Activated gamma-delta T cell (primary cell): ENCODE measurements at regions not wholly inside any gene's neighbourhood (a gene's known extent, or its start where the extent isn't known, plus 50 kb on each side); places are given as distances from the start of the nearest gene placed in this dataset.
"Not testable (repeated sequence)": the region's sequence is repeated elsewhere in the genome, so short reads cannot be mapped to it uniquely, and the experiment has no call there.

Experiments used
- DNase-seq: peaks from one replicate; lab custom pipeline; 2025; lab: John Stamatoyannopoulos, UW

DNA sequence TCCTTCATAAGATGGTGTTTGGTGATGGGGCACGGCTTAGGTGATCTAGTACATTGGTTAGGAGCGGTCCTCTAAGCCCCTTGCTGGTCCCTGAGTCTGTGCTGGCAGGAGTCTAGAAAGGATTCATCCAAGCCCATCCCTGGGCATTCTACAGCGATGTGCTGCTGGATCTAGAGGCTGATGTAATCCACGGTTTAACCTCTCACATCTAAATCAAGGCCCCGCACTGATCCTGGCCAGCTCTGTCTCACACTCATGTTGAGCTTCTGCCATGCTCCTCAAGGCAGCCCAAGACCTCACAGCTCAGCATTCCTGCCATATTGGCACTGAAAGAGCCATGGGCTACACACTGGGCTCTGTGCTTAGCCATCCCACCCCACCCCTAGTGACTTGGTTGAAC is 664.8 kb downstream of the STK39 start:
- no peak for DNase-seq

DNA sequence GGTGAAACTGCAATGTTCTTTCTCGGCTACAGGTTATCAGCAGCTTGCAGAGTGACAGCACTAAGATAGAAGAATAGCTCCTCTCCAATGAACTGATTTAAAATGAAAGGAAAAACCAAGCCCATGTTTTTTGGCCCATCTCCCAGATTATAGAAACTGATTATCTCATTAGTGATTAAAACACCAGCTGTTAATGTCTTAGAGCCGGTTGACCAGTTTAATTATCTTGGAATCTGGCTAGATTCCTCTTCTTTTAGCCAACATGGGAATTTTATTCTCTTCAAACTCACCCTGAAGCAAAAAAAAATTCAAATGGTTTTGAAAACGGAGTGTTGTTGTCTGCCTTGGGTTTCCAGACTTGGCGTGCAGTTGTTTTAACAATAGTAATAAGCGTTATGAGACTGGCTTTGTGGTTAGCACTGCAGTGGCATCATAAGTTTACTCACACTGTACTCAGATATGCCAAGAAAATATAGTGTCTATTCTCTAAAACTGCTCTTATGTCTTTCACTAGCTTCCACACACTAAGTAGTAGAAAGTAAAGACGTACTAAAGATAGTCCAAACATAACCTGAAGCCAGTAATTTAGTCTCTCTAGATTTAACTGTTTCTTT is 665.3 kb downstream of the STK39 start:
- DNase-seq, result no peak

DNA sequence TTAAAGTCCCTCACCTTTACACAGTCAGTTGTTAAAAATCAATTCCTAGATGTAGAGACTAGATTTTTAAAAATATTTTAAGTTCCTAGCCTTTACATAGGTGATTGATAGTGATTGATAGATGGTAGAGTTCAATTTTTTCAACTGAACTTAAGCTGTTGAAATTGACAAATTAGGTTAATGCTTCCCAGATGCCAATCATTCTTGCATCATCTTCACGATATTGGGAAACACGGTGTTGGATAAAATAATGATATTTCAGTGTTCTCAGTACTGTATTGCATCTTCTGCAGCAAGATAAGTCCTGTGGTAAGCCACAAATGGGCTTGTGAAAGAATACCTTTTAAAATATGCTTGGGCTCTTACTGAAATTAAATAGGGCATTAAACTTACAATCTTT is 667.6 kb downstream of the STK39 start:
- DNase-seq, result no peak

DNA sequence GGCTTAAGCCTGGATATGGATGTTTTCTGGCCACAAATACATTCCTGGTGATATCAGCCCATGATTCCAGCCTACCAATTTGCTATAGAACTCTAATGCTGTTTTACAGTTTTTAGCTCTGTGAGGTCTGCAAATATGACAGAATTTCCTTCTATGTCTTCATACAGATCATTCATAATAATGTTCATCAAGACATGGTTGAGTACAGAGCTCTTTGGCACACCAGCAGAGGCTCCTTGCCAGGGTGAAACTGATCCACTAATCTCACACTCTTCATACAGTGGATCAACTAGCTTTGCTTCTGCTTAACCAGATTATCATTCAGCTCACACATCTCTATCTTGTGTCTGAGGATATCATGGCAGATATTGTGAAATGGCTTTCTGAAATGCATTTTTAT is 672.1 kb downstream of the STK39 start:
- no peak for DNase-seq

- no peak for DNase-seq
Measured at GRCh38 chr2:167572883-167573619, 674.3 kb downstream of the STK39 start.

DNA sequence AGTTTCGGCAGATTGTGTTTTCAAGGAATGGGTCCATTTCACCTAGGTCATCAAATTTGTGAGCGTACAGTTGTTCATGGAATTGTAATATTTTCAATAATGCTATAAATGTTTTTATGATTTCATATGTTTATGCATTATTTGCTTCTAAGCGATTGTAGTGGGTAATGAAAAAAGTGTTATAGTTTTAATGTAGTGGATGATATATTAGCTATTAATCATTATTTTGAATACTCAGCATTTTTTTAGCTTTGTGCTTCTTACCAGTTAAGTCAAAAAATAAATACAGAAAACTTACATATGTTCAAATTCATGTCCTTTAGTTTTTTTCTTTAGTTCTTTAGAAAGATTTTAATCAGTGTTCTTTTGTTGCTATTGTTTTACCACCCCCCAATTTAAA is 677.0 kb downstream of the STK39 start:
- DNase-seq, result no peak

- peak; percentile 8 for DNase-seq
Measured at GRCh38 chr2:167563885-167564619, 675.8 kb downstream of the XIRP2 start.

GRCh38 chr2:167558272-167558991 is 670.2 kb downstream of the XIRP2 start:
- not testable (repeated sequence) for DNase-seq

GRCh38 chr2:167555098-167555720 is 666.9 kb downstream of the XIRP2 start:
- no peak for DNase-seq

- DNase-seq, result no peak
Measured at GRCh38 chr2:167553635-167554034, 665.4 kb downstream of the XIRP2 start.

GRCh38 chr2:167551416-167551815 is 663.1 kb downstream of the XIRP2 start:
- DNase-seq, result no peak

DNA sequence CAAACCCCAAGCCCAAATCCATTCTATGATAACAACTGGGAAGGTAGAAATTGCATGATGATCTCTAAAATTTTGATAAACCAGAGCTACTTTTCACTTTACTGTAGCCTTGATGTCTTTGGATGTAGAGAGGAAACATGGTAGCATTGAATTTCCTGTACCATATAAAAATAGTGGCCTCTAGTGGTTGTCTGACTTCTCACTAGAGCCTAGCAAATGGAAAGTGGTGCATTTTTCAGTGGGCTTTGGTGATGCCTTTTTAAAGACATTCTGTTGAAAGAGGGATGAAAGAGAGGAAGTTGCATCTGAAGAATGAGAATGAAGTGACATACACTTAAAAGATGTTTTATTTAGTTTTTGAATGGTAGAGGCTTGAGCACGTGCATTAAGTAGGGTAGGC is 662.2 kb downstream of the XIRP2 start:
- DNase-seq, result no peak

DNA sequence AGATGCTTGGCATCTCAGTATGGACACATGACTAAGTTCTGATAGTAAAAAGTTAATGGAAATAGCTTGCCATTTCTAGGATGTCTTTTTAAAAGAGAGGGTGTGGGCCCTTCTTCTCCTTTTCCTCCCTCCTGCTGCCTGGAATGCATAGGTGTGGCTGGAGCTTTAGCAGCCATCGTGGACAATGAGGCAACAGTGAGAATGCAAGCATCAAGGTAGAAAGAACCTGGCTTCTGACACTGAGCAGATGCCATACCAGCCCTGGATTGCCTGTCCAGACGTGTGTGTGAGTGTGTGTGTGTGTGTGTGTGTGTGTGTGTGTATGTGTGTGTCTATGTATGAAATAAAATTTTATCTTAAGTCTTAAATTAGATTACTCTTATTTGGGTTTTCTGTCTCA is 660.1 kb downstream of the XIRP2 start:
- no peak for DNase-seq

GRCh38 chr2:167544602-167545001 is 656.3 kb downstream of the XIRP2 start:
- no peak for DNase-seq

- DNase-seq, result no peak
Measured at GRCh38 chr2:167543721-167544120, 655.4 kb downstream of the XIRP2 start.

DNA sequence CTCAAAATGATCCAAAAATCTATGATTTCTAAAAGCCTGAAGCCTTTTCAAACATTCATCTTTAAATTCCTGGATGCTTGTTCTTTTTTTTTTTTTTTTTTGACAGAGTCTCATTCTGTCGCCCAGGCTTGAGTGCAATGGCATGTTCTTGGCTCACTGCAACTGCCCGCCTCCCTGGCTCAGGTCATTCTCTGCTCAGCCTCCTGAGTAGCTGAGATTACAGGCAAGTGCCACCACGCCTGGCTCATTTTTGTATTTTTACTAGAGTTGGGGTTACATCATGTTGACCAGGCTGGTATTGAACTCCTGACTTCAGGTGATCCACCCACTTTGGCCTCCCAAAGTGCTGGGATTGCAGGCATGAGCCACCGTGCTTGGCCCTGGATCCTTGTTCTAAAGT is 649.5 kb downstream of the XIRP2 start:
- no peak for DNase-seq

DNA sequence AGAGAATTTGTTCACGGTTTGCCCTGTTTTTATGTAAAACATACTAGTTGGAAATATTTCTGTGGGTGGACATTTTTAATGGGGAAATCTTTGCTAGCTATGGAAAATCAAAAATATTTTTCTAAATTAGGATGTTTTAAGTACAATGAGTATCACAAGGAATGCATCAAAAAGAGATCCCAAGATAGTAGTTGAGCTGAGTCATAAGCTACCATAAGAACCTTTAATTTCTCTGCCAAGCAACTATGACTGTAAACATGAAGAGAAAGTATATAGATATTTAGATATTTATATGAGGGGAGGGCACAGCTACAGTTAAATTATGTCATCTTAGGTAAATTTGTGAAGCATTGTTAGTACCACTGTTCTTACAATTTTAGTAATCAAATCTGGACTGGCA is 646.2 kb downstream of the XIRP2 start:
- no peak for DNase-seq

GRCh38 chr2:167524786-167525185 is 636.5 kb downstream of the XIRP2 start:
- no peak for DNase-seq

DNA sequence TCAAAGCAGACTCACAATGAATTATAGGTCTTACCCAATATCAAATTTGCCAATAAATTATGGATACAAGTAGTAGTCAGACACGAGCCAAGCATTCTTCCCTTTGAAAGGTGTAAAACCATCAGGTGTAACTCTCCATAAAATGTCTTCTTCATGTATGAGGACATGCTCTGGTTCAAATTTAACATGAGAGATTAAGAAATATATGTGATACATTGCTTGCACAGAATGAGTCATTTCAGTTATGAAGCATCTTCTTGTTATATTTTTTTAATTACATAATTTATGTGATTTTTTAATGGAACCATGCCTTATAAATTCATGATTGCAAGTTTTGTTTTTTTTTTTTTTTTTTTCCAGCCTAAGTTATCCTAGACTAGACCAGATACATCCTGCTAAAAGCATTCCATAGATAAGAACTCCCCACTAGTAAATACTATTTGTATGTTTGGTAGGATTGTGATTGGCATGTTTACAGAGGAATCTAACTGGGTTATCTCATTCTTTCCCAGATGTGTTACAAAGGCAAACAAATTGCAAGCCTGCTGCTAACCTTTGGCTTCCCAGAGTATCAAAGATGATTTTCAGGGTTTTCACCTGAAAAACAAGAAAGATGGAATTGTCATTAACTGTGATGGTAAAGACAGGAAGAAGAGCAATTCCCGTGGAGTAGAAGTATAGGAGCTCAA is 621.9 kb downstream of the XIRP2 start:
- DNase-seq, result no peak

DNA sequence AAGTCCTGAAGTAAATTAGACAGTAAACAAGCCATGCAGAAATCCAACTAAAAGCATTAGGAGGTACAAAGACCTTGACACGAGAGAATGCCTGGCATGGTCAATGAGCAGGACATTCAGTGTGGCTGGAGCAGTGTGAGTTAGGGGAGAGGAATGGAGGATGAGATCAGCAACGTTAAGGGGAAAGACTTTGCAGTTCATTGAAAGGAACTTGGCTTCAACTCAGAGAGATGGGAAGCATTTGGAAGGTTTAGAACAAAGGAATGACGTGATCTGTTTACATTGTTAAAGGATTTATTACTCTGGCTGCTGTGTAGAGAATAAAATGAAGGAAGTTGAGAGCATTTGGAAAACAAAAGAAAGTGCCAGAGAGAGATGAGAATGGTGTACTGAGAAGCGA is 621.3 kb downstream of the XIRP2 start:
- DNase-seq, result no peak

GRCh38 chr2:167508709-167509108 is 620.4 kb downstream of the XIRP2 start:
- no peak for DNase-seq
